GM18519 (cell line): ENCODE measurements at regions not wholly inside any gene's neighbourhood (a gene's known extent, or its start where the extent isn't known, plus 50 kb on each side); places are given as distances from the start of the nearest gene placed in this dataset.

Source experiments
- ATAC-seq: cut with Tn5 transposase; IDR thresholded peaks from one replicate; pipeline ENCODE4 v1.9.1; 2021; ENCODE audit warnings: mild to moderate bottlenecking, moderate library complexity; ENCODE audit not compliant: unreplicated experiment, low FRiP score

DNA sequence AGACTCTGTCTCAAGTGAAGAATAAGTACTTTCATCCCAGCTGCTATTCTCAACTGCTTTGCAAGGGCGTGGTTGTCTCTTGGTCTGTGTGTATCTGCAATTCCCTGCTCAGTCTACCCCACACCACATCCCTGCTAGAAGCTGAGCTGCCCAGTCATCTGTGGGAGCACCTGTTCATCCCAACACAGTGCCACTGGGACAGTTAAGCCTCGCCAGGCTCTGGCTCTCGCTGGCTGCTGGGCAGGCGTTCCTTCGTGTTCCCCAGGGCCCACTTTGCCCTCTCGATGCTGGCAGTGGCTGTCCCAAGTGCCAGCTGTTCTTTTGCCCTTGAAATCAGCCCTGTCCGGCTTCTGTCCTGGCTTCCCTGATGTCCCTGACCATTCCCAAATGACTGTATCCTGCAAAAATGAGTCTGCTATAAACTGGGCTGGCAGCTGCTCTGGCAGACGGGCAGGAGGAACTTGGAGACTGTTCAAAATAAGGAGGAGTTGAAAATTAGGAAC lies 91.6 kb upstream of the KLHL25 start:
- no peak for ATAC-seq

- ATAC-seq, result no peak
Measured at GRCh38 chr15:85889956-85890619, 95.4 kb upstream of the KLHL25 start.

DNA sequence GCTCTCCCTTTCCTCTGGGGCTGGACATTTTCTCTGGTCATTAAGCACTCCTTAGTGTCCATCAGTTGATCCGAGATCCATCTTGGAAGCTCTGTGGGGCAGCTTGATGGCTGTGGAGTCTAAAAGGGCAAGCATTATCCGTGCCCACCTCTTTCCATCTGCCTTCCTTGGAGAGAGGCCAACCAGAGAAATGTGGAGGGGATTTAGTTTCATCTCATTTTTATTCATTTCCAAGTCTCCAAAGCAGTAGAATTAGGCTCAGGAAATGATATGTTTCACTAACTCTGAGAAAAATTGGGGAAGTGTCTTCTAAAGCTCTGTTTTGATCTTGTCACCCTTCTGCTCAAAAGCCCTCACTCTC lies 95.9 kb upstream of the KLHL25 start:
- no peak for ATAC-seq

DNA sequence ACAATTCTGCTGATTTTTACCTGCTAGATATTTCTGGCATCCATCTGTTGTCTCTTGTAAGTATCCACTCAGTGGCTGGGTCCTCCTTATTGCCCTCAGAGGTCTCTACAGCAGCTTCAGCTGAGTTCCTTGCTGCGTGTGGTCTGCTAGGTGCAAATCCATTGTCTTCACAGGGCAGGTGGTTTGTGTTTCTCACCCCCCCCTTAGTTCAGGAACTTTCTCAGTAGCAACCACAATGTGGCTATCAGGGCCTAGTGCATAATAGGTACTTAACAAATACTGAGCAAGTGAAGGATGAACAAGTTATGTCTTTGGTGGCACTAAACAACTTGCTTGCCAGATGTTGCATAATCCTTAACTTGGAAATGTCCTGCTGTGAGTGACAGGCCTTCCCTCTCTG lies 96.7 kb upstream of the KLHL25 start:
- no peak for ATAC-seq

DNA sequence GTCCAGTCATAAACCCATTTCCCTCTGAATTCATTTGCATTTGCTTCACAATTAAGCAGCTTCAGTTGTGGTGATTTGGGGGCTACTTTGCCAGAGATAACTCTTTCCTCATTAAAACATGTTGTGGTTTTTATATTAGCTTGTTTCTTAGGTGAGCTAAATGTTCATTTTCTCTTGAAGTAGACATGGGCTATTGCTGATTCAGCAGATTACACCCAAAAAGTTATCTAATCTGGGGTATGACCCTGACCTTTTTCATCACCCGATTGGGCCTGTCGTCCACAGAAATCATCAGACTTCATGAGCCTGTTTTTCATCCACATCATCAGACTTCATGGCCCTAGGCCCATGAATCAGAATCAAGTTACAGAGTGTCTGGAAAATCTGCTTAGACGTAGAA lies 97.5 kb upstream of the KLHL25 start:
- no peak for ATAC-seq

GRCh38 chr15:85897207-85897894 lies 102.6 kb upstream of the KLHL25 start:
- ATAC-seq, result no peak

DNA sequence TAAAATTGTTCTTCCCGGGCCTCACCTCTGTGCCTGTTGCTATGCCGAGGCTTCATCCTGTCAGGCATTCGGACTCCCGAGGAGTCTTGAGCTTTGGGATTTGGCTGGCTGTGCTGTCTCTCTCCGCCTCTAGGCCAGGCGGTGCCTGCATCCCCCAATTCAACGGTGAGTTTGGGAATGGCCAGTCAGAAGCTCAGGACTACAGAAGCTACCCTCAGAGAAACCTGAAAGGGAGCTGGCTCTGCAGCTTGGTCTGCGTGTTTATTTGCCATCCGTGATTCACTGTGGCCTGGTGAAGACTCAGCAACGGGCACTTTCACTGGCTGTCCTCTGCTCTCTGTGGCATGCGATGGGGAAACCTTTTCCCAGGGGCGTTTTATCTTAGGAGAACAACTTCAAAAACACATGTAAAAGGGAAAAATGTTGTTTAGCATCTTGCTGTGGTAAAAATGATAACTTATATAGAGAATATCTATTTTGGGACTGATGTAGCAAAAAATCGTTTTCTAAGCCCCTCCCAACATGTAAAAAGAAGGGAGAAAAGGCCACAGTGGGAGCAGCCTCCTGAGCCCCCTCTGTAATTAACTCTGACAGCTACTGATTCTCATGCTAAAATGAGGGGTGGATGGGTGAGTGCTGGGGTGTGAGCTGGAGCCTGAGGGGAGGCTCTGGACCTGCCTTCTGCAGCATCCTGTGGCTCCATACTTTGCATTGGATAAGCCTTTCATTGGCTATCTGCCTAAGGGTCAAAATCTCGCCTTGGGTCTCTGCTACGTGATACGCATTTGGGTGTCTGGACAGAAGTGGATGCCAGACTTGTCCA lies 103.4 kb upstream of the KLHL25 start:
- ATAC-seq, result no peak

DNA sequence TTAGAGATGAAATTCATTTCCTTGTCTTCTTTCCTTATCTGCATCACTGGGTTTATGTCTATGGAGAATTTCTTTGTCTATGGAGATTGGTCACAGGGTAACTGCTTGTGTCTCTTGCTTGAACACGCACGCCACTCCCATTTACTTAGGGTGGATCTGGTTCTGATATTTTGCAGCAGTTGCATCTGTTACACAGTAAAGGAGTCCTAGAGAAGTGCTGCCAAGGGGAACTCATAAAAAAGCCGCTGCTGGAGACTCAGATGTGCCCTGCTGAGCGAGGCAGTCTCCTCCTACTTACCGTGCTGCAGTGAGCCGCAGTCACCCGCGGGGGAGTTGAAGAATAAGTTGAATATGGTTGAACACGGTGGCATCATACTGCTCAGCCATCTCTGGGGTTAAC lies 105.2 kb upstream of the KLHL25 start:
- ATAC-seq, result no peak

DNA sequence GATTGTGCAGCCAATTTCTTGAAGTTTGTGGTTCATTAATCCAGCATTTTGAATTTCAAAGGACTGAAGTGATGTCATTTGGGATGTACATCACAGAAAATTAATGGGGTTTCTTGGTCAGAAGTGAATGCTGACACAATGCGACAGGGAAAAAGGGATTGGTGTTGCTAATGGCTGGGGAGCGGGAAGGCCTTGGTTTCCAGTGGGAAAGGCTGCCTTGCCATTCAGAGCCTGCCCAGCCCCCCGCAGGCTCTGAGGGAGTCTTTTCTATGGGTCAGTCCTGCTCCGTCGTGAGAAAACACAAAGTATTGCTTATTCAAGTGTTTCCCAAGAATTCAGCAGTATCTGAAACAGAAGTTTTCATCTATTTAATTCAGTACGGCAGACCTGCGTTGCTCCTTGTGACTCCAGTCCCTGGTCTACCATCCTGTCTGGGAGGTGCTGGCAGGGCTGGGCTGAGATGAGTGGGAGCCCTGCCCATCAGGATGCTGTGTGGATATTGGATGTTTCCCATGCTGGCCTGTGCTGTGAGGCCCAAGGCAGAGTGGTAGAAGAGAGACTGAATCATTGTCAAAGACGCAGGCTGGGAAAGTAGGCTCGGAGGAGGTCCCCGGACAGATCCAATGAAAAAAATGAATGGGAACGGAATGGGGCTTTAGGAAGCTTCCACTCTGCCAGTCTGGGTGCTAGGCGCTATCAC lies 111.2 kb upstream of the KLHL25 start:
- ATAC-seq, result no peak

DNA sequence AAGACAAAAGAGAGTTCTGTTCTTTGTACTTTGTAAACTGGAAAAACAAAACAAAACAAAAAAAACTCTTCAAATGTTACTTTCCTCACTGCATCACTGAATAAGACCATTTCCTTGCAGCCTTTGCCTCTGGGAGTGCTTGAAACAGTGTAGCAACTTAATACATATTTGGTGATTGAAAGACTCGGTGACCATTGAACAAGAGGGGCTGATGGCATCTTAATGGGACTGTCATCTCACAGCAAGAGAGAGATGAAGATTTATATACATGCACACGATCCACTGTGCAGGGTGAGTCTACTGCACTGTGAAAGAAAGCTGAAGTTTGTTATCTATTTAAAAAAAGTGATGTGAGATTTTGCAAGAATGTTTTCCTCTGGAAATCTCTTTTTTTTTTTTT lies 111.9 kb upstream of the KLHL25 start:
- no peak for ATAC-seq

DNA sequence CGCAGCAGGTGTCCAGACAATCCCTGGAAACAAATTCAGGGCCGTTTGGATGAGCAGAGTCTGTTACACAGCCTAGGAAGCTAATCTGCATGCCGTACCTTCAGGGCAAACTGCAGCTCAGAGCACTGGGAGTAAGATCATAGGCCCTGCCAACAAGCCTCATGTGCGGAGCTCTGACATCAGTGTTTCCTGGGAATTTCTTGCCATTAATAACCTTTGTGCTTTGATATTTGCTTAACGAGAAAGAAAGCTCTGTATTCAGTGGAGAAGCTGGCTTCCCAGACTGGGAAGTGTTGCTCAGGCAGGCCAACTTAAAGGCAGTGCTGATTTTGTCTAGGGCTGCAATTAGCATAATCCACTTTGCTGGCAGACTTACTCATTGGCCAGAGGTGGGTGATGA lies 116.1 kb upstream of the KLHL25 start:
- ATAC-seq, result no peak

DNA sequence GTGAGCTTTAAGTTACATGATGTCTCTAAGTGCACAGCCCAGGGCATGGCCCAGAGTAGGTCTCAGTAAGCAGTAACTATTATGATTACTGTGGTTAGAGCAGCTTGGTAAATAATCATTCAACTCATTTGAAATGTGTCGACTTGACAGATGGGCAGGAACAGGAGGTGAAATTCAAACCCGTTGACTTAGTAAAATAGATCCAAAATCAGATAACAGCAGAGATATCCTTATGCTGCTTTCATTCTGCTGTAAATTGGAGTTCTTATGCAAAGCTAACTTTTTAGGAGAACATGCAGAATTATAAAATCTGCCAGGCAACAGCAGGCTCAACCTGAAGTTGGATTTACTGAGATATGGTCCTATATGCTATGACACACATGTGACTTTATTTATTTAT lies 118.7 kb upstream of the KLHL25 start:
- ATAC-seq, result no peak

GRCh38 chr15:85920956-85921355 lies 126.2 kb upstream of the KLHL25 start:
- ATAC-seq, result no peak

DNA sequence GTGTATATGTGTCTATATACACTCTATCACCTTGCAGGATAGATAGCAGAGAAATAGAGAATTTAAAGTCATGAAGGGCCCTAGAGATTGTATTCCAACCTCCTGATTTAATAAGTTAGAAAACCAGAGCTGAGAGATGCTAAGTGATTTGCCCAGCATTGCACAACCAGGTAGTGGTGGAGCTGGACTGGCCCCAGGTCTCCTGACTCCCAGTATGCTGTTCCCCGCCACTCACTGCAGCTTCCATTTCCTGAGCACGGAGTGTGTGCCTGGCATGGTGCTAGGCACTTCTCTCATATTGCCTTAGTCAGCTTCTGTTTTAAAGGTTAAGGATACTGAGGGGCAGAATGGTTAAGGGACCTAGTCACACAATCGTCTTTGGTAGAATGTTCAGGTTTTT lies 129.4 kb upstream of the KLHL25 start:
- no peak for ATAC-seq

- ATAC-seq, result no peak
Measured at GRCh38 chr15:85925649-85926237, 131.0 kb upstream of the KLHL25 start.

DNA sequence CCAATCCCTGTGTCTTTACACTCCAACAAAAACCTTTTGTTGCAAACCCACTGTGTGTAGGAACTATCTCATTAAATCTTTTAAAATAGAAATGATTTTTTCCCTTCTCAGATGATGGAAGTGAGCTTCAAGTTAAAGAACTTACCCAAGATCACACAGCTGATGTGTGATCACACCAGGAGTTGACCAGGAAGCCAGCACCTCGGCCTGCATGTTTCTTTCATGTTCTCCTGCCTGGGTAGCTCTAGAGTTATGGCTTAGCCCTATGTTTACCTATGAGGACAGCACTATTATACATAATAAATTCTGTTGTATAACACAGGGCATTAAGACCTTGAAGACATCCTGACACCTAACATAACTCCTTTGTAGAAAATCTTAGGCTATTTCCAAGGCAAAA lies 132.1 kb upstream of the KLHL25 start:
- ATAC-seq, result no peak

DNA sequence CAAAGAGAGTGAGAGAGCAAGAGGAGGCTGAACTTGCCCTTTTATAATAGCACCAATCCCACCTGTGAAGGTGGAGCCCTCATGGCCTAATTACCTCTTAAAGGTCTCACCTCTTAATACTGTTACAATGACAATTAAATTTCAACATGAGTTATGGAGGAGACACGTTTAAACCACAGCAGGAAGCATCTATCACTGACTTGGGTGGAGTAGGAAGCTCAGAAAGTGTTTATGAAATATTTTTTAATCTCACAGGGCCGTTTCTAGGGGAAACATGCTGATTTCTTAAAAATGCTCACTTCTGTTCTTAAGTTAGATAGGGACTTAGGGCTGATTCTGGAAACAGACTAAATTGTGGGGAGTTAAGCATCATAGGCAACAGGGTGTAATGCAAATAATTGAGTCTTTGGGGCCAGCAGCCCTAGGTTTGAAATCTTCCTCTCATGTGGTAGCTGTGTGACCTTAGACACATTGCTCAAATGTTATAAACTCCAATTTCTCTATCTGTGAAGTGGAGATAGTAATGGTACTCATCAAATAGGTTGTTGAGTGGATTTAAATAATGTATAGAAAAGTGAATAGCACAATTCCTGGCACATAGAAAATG lies 133.3 kb upstream of the KLHL25 start:
- no peak for ATAC-seq

DNA sequence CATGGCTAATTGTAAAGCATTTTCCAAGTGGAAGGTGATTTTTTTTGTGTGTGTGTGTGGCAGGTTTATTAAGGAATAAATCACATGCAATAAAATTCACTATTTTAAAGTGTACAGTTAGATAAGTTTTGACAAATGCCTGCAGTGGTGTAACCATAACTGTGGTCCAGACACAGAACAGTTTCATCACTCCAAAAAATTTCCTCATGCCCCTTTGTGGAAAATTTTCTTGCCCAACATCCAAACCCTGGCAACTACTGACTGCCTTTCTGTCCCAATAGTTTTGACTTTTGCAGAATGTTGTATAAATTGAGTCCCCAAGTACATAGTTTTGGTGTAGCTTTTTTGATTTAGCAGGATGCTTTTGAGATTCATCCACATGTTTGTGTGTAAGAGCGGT lies 135.1 kb upstream of the KLHL25 start:
- no peak for ATAC-seq

DNA sequence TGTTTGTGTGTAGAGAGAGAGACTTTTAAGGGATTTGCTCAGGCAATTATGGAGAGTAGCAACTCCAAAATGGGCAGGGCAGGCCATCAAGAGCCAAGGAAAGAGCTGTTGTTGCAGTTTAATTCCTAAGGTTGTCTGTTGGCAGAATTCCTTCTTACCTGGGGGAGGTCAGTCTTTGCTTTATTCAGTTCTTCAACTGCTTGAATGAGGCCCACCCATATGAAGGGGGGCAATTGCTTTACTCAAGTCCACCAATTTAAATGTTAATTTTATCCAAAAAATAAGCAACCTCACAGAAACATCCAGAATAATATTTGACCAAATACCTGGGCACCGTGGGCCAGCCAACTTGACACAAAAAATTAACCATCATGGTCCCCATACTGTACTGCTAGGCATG lies 137.7 kb upstream of the KLHL25 start:
- no peak for ATAC-seq

DNA sequence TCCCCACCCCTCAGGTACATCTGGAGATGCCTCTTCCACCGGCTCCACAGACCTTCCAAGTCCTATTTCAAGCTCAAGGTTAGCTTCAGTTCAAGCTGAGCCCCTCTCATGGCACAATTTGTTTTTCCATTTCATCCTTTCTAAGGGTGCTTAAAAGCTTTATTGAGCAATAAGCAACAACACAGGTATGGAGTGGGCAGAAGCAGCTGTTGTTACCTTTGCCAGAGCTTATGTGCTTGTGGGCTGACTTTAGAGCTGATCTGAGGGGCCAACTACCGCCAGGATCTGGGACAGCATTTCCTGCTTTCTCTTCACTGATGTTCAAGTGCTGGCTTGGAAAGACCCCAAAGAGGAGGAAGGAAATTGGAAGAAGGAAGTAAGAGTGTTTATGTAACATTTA lies 140.0 kb upstream of the KLHL25 start:
- no peak for ATAC-seq
